ENCODE measurements at regions not wholly inside any gene's neighbourhood (a gene's known extent, or its start where the extent isn't known, plus 50 kb on each side); places are given as distances from the start of the nearest gene placed in this dataset.

GRCh38 chr3:159892801-159893200, 95.8 kb upstream of the IL12A start:
- TF ChIP-seq, protein P1, sequence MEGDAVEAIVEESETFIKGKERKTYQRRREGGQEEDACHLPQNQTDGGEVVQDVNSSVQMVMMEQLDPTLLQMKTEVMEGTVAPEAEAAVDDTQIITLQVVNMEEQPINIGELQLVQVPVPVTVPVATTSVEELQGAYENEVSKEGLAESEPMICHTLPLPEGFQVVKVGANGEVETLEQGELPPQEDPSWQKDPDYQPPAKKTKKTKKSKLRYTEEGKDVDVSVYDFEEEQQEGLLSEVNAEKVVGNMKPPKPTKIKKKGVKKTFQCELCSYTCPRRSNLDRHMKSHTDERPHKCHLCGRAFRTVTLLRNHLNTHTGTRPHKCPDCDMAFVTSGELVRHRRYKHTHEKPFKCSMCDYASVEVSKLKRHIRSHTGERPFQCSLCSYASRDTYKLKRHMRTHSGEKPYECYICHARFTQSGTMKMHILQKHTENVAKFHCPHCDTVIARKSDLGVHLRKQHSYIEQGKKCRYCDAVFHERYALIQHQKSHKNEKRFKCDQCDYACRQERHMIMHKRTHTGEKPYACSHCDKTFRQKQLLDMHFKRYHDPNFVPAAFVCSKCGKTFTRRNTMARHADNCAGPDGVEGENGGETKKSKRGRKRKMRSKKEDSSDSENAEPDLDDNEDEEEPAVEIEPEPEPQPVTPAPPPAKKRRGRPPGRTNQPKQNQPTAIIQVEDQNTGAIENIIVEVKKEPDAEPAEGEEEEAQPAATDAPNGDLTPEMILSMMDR (conservative IDR thresholded peaks at IDR 0.05; ENCODE audit: low read depth in 2 of 2) = no peak
- TF ChIP-seq POLR2AphosphoS5 (IDR thresholded peaks at IDR 0.05; ENCODE audit: low read depth) = no peak
- no peak for TF ChIP-seq CREB1 (CRISPR knock-in tag; IDR thresholded peaks at IDR 0.05; ENCODE audit: low read depth)
- TF ChIP-seq, protein P2, sequence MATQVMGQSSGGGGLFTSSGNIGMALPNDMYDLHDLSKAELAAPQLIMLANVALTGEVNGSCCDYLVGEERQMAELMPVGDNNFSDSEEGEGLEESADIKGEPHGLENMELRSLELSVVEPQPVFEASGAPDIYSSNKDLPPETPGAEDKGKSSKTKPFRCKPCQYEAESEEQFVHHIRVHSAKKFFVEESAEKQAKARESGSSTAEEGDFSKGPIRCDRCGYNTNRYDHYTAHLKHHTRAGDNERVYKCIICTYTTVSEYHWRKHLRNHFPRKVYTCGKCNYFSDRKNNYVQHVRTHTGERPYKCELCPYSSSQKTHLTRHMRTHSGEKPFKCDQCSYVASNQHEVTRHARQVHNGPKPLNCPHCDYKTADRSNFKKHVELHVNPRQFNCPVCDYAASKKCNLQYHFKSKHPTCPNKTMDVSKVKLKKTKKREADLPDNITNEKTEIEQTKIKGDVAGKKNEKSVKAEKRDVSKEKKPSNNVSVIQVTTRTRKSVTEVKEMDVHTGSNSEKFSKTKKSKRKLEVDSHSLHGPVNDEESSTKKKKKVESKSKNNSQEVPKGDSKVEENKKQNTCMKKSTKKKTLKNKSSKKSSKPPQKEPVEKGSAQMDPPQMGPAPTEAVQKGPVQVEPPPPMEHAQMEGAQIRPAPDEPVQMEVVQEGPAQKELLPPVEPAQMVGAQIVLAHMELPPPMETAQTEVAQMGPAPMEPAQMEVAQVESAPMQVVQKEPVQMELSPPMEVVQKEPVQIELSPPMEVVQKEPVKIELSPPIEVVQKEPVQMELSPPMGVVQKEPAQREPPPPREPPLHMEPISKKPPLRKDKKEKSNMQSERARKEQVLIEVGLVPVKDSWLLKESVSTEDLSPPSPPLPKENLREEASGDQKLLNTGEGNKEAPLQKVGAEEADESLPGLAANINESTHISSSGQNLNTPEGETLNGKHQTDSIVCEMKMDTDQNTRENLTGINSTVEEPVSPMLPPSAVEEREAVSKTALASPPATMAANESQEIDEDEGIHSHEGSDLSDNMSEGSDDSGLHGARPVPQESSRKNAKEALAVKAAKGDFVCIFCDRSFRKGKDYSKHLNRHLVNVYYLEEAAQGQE (IDR thresholded peaks at IDR 0.05; ENCODE audit: unreplicated experiment) = no peak
- no peak for TF ChIP-seq EZH2 (IDR thresholded peaks at IDR 0.05; ENCODE audit: low read depth, unreplicated experiment)
- TF ChIP-seq EZH2phosphoT487 (IDR thresholded peaks at IDR 0.05; ENCODE audit: unreplicated experiment) = no peak
- no peak for TF ChIP-seq ZNF114 (CRISPR knock-in tag; IDR thresholded peaks at IDR 0.05)
- no peak for TF ChIP-seq NANOG (IDR thresholded peaks at IDR 0.05; ENCODE audit: borderline replicate concordance)
- no peak for TF ChIP-seq JUNB (IDR thresholded peaks at IDR 0.05; ENCODE audit: unreplicated experiment)
- TF ChIP-seq STAT1 (IDR thresholded peaks at IDR 0.05; ENCODE audit: unreplicated experiment) = no peak
